Muscle layer of colon (tissue), 2 donors: ENCODE measurements at regions not wholly inside any gene's neighbourhood (a gene's known extent, or its start where the extent isn't known, plus 50 kb on each side); places are given as distances from the start of the nearest gene placed in this dataset.
"Not testable (repeated sequence)": the region's sequence is repeated elsewhere in the genome, so short reads cannot be mapped to it uniquely, and the experiment has no call there.

Source experiments
- H3K27ac ChIP-seq: one replicate; pipeline ENCODE4 v1.7.0; 2013; ENCODE audit warnings: low read depth, mild to moderate bottlenecking, low read length, moderate library complexity
- H3K27me3 ChIP-seq, 2 donors: one replicate each; pipeline ENCODE4 v1.7.0; 2013; ENCODE audit warnings: low read length in 2 of 2, mild to moderate bottlenecking in 2 of 2; ENCODE audit not compliant: insufficient read depth in 2 of 2, control insufficient read depth in 1 of 2
- H3K36me3 ChIP-seq: one replicate; pipeline ENCODE4 v1.7.0; 2013; ENCODE audit warnings: mild to moderate bottlenecking, low read length; ENCODE audit not compliant: insufficient read depth
- H3K4me1 ChIP-seq: one replicate; pipeline ENCODE4 v1.7.0; 2013; ENCODE audit warnings: mild to moderate bottlenecking, low read length; ENCODE audit not compliant: insufficient read depth
- H3K4me3 ChIP-seq, 2 donors: one replicate each; pipeline ENCODE4 v1.7.0; 2013; ENCODE audit warnings: low read length in 2 of 2, low read depth in 1 of 2, mild to moderate bottlenecking in 1 of 2, moderate library complexity in 1 of 2
- H3K9ac ChIP-seq: one replicate; pipeline ENCODE4 v1.7.0; 2013; ENCODE audit warnings: low read length
- H3K9me3 ChIP-seq: one replicate; pipeline ENCODE4 v1.7.0; 2013; ENCODE audit warnings: mild to moderate bottlenecking, low read length
- donor health status: abdominal sarcoma.
- donor health status: Adenocarcinoma of cecum.

DNA sequence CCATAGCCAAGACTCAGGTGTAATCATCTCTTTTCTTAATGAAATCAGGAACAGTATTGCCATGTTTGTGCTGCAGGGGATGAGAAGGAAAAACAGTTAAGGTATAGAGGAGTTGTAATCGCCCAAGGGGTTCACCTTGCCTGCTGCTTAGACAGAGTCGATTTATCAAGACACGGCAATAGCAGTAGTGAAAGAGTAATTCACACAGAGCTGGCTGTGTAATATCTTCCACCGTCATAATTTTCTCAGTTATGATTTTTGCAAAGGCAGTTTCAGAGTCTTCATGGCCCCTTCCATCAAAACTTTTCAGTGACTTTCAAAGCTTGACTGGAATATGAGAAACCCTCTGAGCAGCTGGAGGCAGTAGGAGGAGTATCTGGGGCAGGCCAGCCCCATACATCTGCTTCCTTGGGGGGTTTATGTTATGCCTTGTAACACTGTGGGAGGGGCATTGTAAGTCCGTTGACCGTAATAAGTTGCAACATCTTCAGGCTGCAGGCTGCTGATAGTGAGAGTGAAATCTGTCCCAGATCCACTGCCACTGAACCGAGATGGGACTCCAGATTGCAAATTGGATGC lies 605.4 kb downstream of the RPIA start:
- not testable (repeated sequence) for H3K9me3 ChIP-seq, H3K27ac ChIP-seq, H3K36me3 ChIP-seq, H3K27me3 ChIP-seq, H3K9ac ChIP-seq, H3K4me1 ChIP-seq, H3K4me3 ChIP-seq

DNA sequence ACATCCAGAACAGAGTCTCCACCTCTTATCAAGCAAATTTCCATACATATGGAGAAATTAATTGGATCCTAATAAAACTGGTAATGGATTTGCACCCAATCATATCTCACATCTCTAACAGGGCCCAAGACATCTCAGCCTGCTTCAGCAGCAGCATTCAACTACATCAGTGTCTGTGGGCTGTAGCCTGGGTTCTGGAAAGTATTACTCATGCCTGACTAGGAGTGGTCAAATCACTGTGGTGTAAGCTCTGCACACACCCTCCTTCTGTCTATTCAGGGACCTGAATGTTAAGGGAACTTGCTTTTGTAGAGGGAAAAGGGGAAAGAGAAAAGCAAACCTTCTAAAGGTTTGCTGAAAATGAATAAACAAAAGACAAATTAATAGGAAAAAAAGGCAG lies 607.7 kb downstream of the RPIA start:
- H3K4me1 ChIP-seq, H3K27ac ChIP-seq, H3K27me3 ChIP-seq, H3K9ac ChIP-seq, H3K36me3 ChIP-seq, H3K9me3 ChIP-seq, H3K4me3 ChIP-seq: not testable (repeated sequence)

DNA sequence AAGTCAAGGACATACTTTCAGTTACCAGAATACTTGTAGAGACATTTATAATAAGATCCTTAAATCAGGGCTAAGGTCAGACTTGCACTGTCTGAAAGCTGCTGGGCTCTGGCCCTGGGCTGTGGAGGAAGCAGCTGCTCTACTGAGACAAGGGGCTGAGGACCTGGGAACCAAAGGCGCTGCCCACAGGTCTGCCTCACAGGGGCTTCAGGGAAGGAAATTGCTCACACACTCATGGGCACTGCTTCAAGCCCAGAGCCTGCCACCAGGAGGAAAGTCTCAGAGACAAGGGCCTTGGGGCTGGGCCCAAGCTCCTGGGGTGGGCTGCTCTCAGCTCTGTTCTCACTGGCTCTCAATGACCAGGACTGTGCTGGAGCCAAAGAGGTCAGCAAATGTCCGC lies 614.1 kb downstream of the RPIA start:
- H3K9ac ChIP-seq: not testable (repeated sequence)

DNA sequence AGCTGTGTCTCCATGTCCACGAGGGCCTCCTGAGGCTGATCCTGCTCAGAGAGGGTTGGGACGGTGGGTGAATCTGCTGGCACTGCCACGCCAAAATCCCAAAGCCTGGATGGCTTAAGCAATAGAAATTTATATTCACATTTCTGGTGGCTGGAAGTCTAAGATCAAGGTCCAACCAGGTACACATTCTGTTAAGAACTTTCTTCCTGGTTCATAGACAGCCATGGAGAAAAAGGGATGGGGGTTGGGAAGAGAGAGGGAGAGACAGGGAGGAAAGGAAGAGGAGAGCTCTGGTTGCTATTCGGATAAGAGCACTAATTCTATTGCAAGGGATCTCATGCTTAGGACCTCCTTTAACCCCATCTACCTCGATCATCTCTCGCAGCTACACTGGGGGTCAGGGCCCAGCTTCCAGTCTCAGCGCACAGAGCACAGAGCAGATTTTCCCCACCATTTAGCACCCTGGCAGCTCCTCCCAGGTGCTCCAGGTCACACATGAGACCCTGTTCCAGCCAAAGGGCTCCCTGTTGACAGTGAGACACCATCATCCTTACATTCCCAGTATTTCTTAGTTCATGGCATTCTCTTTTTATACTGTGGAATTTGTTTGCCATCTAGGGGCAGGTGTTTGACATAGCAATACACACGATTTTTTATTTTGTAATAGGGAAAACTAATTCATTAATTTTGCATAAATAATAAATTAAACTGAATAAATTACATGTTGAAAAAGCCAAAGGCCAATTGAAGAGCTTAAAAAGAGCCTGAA lies 615.6 kb downstream of the RPIA start:
- H3K9ac ChIP-seq, H3K27ac ChIP-seq, H3K4me3 ChIP-seq, H3K9me3 ChIP-seq, H3K36me3 ChIP-seq, H3K4me1 ChIP-seq, H3K27me3 ChIP-seq: not testable (repeated sequence)

More for the DNA sequence above, 614.1 kb downstream of the RPIA start:
- H3K36me3 ChIP-seq, H3K27me3 ChIP-seq, H3K9me3 ChIP-seq, H3K27ac ChIP-seq, H3K4me1 ChIP-seq, H3K4me3 ChIP-seq: not testable (repeated sequence)

DNA sequence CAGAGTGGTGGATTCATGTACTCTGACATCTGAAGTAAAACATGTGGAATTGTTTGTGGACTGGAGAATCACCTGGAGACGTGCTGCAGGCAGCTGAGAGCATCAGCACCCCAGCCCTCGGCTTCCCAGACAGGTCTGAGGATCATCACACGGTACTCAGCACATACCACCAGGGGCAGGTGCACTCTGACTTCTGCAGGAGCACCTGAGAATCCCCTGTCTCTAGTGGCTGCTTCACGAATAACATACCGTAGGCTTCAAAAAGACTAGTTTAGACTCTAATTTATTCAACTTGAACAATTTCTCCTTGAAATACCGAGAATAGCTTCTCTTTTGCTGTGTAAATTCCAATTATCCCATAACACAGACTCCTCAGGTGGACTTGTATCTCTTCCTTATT lies 627.5 kb downstream of the RPIA start:
- H3K27me3 ChIP-seq, H3K36me3 ChIP-seq, H3K4me1 ChIP-seq, H3K9me3 ChIP-seq, H3K9ac ChIP-seq, H3K4me3 ChIP-seq, H3K27ac ChIP-seq: not testable (repeated sequence)

DNA sequence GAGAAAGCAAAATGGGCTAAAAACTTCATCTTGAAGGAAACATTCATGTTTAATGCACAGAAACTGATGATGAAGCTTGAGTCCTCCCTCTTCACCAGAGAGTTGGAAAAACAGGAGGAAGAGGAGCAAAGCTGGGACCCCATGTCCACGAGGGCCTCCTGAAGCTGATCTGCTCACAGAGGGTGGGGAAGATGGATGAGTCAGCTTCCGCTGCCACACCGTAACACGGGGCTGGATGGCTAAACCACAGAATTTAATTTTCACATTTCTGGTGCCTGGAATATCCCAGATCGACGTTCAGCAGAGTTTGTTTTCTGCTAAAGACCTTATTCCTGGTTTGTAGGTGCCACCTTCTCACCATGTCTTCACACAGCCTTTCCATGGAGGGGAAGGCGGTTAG lies 634.4 kb downstream of the RPIA start:
- H3K9ac ChIP-seq, H3K27ac ChIP-seq, H3K27me3 ChIP-seq, H3K36me3 ChIP-seq, H3K4me3 ChIP-seq, H3K4me1 ChIP-seq, H3K9me3 ChIP-seq: not testable (repeated sequence)

DNA sequence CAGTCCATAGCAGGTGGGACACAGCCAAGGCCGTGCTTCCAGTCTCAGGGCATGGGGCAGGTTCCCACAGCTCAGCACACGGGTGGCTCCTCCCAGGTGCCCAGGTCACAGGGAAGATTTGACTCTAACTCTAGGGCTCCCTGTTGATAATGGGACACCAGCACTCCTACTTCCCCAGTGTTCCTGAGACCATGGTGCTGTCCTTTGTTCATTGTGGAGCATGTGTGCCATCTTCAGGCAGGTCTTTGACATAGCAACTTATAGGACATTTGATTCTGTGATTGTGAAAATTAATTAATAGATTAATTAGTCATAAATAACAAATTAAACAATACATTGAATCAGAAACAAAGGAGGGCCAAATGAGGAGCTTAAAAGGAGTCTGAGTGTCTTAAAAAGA lies 635.0 kb downstream of the RPIA start:
- H3K9me3 ChIP-seq, H3K36me3 ChIP-seq, H3K4me3 ChIP-seq, H3K4me1 ChIP-seq, H3K27ac ChIP-seq, H3K9ac ChIP-seq, H3K27me3 ChIP-seq: not testable (repeated sequence)

DNA sequence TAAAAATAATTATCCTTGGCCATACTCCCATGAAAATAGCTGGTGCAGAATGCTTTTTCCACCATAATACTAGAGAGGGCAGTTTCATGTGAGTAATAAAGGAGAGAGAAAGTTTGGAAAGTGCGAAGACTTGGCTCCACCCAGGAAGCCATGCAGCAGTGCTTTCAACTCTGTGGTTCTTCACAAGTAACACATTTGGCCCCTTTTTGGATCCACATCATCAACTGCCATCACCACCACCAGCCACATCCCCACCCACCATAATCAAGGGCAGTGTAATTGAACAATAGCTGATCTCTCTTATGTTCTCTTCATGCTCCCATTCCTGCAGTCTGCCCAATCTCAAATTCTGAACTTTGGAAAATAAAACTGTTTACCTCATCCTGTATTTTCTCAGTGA lies 637.3 kb downstream of the RPIA start:
- not testable (repeated sequence) for H3K36me3 ChIP-seq, H3K4me3 ChIP-seq, H3K27me3 ChIP-seq, H3K27ac ChIP-seq, H3K9me3 ChIP-seq, H3K4me1 ChIP-seq, H3K9ac ChIP-seq
